OCI-LY7 (cell line): ENCODE measurements at regions not wholly inside any gene's neighbourhood (a gene's known extent, or its start where the extent isn't known, plus 50 kb on each side); places are given as distances from the start of the nearest gene placed in this dataset.
"Not testable (repeated sequence)": the region's sequence is repeated elsewhere in the genome, so short reads cannot be mapped to it uniquely, and the experiment has no call there.

Experiments
- BruUV-seq: library from RNA; stranded (reverse); fragments of 400-500 nt; replicated peaks from 2 replicates; lab custom pipeline; 2021; lab: Mats Ljungman, UMichigan
- CTCF ChIA-PET: fragments of 300-600 bp; sonication (Branson Sonifier 250); formaldehyde crosslinking; loops from one replicate; lab custom pipeline; 2022; ENCODE audit warnings: antibody characterized with exemption; ENCODE audit not compliant: unreplicated experiment; lab: Charles Lee
- POLR2A ChIA-PET: fragments of 300-600 bp; sonication (Branson Sonifier 250); formaldehyde crosslinking; loops from one replicate; lab custom pipeline; 2022; ENCODE audit warnings: antibody characterized with exemption; lab: Charles Lee
- DNase-seq: peaks from one replicate; pipeline ENCODE4 v3.0.0-alpha.2; 2015; ENCODE audit warnings: low spot score
- H2AFZ ChIP-seq: fragments of 200-600 bp; sonication (generic), shearing (Covaris generic); 2 replicates; pipeline ENCODE4 v1.6.1; 2014; ENCODE audit warnings: mild to moderate bottlenecking, antibody characterized with exemption, low read length, moderate library complexity
- H3K27ac ChIP-seq: fragments of 200-600 bp; sonication (generic); 2 replicates; pipeline ENCODE4 v1.5.1; 2014; ENCODE audit warnings: mixed run types, low read depth, mild to moderate bottlenecking, moderate library complexity, low read length, inconsistent platforms; ENCODE audit not compliant: poor library complexity, severe bottlenecking
- H3K36me3 ChIP-seq: fragments of 200-600 bp; sonication (generic); 2 replicates; pipeline ENCODE4 v1.6.1; 2014; ENCODE audit warnings: mild to moderate bottlenecking, antibody characterized with exemption, low read length, moderate library complexity, mixed read lengths; ENCODE audit not compliant: insufficient read depth
- H3K4me1 ChIP-seq: fragments of 200-600 bp; sonication (generic); 2 replicates; pipeline ENCODE4 v1.5.1; 2014; ENCODE audit warnings: mild to moderate bottlenecking, low read length; ENCODE audit not compliant: insufficient read depth, poor library complexity, severe bottlenecking
- H3K4me2 ChIP-seq: fragments of 200-600 bp; sonication (generic); 2 replicates; pipeline ENCODE4 v1.6.1; 2014; ENCODE audit warnings: mild to moderate bottlenecking, low read length
- H3K4me3 ChIP-seq: fragments of 200-600 bp; sonication (generic); 2 replicates; pipeline ENCODE4 v1.5.1; 2014; ENCODE audit warnings: mild to moderate bottlenecking, low read depth, low read length; ENCODE audit not compliant: poor library complexity, severe bottlenecking
- H3K79me2 ChIP-seq: fragments of 200-600 bp; sonication (generic); 2 replicates; pipeline ENCODE4 v1.6.1; 2016; ENCODE audit warnings: low read depth, mild to moderate bottlenecking, low read length, moderate library complexity, mixed read lengths; ENCODE audit not compliant: insufficient read depth
- H3K9me2 ChIP-seq: fragments of 200-600 bp; sonication (generic); 2 replicates; pipeline ENCODE4 v1.6.1; 2016; ENCODE audit warnings: mild to moderate bottlenecking, low read length, mixed read lengths; ENCODE audit not compliant: insufficient read depth
- H3K9me3 ChIP-seq: fragments of 200-600 bp; sonication (generic); 2 replicates; pipeline ENCODE4 v1.6.1; 2014; ENCODE audit warnings: mild to moderate bottlenecking, mixed run types, low read length, mixed read lengths
- H4K20me1 ChIP-seq: fragments of 200-600 bp; sonication (generic); 2 replicates; pipeline ENCODE4 v1.6.1; 2014; ENCODE audit warnings: mild to moderate bottlenecking, antibody characterized with exemption, low read length, moderate library complexity, mixed read lengths; ENCODE audit not compliant: insufficient read depth
- CTCF ChIP-seq: fragments of 200-600 bp; sonication (generic); conservative IDR thresholded peaks from 2 replicates; pipeline ENCODE4 v1.5.1; 2014; ENCODE audit warnings: mild to moderate bottlenecking, antibody characterized with exemption, low read length, moderate library complexity, mixed read lengths
- EZH2phosphoT487 ChIP-seq: fragments of 200-600 bp; sonication (generic); IDR thresholded peaks from 2 replicates; pipeline ENCODE4 v1.6.1; 2018; ENCODE audit warnings: low read depth, borderline replicate concordance, mild to moderate bottlenecking, mixed run types, antibody characterized with exemption, low read length, moderate library complexity, mixed read lengths
- intact Hi-C: fragments of 100-400 bp; cut with micrococcal nuclease; formaldehyde crosslinking; loops from one replicate; pipeline ENCODE4 v1.10.0; 2022; ENCODE audit not compliant: unreplicated experiment

- Histone ChIP-seq H3K9me2 (no peaks in the 10 kb centered on the region; the same call in 1 of the 2 replicates), H3K4me3 (no peak overlapping the region), H2AFZ (no peak overlapping the region), H3K79me2 (no peaks in the 10 kb centered on the region), H3K9me3 (no peaks in the 10 kb centered on the region), H3K36me3 (no peaks in the 10 kb centered on the region), H4K20me1 (no peaks in the 10 kb centered on the region), H3K4me2 (no peak overlapping the region), H3K4me1 (no peaks in the 10 kb centered on the region), H3K27ac (no peak overlapping the region)
- TF ChIP-seq CTCF = no peak
- TF ChIP-seq EZH2phosphoT487 = no peak
- ChIA-PET POLR2A (no interaction called here), CTCF (no interaction called here)
- no TSS peak for BruUV-seq
- intact Hi-C loops = no loop called here
- DNase-seq = no peak
These were observed 1510.2 kb upstream of the DDX18 start for GRCh38 chr2:116304328-116304727.

- Histone ChIP-seq H3K9me2 (no peaks in the 10 kb centered on the region), H3K27ac (no peak overlapping the region), H3K79me2 (no peaks in the 10 kb centered on the region), H3K4me2 (no peak overlapping the region), H3K4me3 (no peak overlapping the region), H3K4me1 (no peaks in the 10 kb centered on the region), H4K20me1 (no peaks in the 10 kb centered on the region), H2AFZ (no peak overlapping the region), H3K9me3 (no peaks in the 10 kb centered on the region), H3K36me3 (no peaks in the 10 kb centered on the region)
- TF ChIP-seq CTCF (no peak), EZH2phosphoT487 (no peak)
- DNase-seq = no peak
- CTCF ChIA-PET = no interaction called here
- no TSS peak for BruUV-seq
- POLR2A ChIA-PET = interaction anchor here (0.6 kb wide), 1 partner anchor 36 kb away, joined by 3 read pairs; no protein-coding TSS in a partner anchor
- intact Hi-C loops = no loop called here
These were observed 1497.4 kb upstream of the DDX18 start for GRCh38 chr2:116317111-116317510.

- H2AFZ ChIP-seq, intact Hi-C loops, H3K4me2 ChIP-seq, BruUV-seq, H3K79me2 ChIP-seq, H4K20me1 ChIP-seq, H3K27ac ChIP-seq, H3K4me1 ChIP-seq, POLR2A ChIA-PET, H3K9me2 ChIP-seq, H3K4me3 ChIP-seq, DNase-seq, H3K9me3 ChIP-seq, H3K36me3 ChIP-seq, CTCF ChIA-PET: not testable (repeated sequence)
These were observed 1495.9 kb upstream of the DDX18 start for GRCh38 chr2:116318551-116318950.
